HepG2 (cell line): ENCODE measurements at regions not wholly inside any gene's neighbourhood (a gene's known extent, or its start where the extent isn't known, plus 50 kb on each side); places are given as distances from the start of the nearest gene placed in this dataset.

ENCODE experiments used
- ATAC-seq: fragments of 200-7000 bp; cut with Tn5 transposase; 3 replicates; pipeline ENCODE4 v1.9.1; 2020; ENCODE audit warnings: mild to moderate bottlenecking, moderate library complexity
- BruUV-seq: library from RNA; stranded (reverse); fragments of 400-500 nt; replicated peaks from 2 replicates; lab custom pipeline; 2021; lab: Mats Ljungman, UMichigan
- CTCF ChIA-PET: fragments of 300-600 bp; formaldehyde crosslinking; extraction: SDS; loops from one replicate; lab custom pipeline; 2021; ENCODE audit warnings: low total read pairs, inconsistent platforms, low intra/inter-chr PET ratio; lab: Yijun Ruan, JAX
- POLR2A ChIA-PET: fragments of 350-600 bp; sonication (Branson Sonifier 250); formaldehyde crosslinking; loops from one replicate; lab custom pipeline; 2020; ENCODE audit warnings: antibody characterized with exemption, inconsistent platforms; lab: Yijun Ruan, JAX
- DNase-seq: peaks from one replicate; pipeline ENCODE4 v3.0.0-alpha.2; 2015; ENCODE audit warnings: low spot score
- FAIRE-seq: peaks from 3 replicates; lab custom pipeline; 2011; peaks lifted over from hg19 to GRCh38; lab: Jason Lieb, UNC
- H2AFZ ChIP-seq: one replicate; pipeline ENCODE4 v1.6.1; 2011; ENCODE audit warnings: low read length, inconsistent platforms
- H3K27ac ChIP-seq: fragments of 300-600 bp; 3 replicates; pipeline ENCODE4 v1.8.0; 2011; ENCODE audit warnings: mixed run types, mild to moderate bottlenecking, mixed read lengths, low read length, inconsistent platforms; ENCODE audit not compliant: insufficient read depth; ENCODE audit errors: extremely low read length
- H3K27me3 ChIP-seq, 2 experiments: fragments of 200-600 bp in 1 of 2; 2 replicates in 1 of 2; 3 replicates in 1 of 2; pipeline versions ENCODE4 v1.6.0 to v1.8.0; 2011; ENCODE audit warnings: low read length in 2 of 2, mild to moderate bottlenecking in 2 of 2, moderate library complexity in 2 of 2, inconsistent platforms in 1 of 2; ENCODE audit not compliant: insufficient read depth in 2 of 2, control insufficient read depth in 1 of 2
- H3K36me3 ChIP-seq, 2 experiments: fragments of 200-600 bp in 1 of 2; replicated peaks in 1 of 2; 2 replicates in 1 of 2; 3 replicates in 1 of 2; pipeline versions ENCODE4 v1.5.1 to v1.8.0; 2011; ENCODE audit warnings: low read length in 2 of 2, inconsistent platforms in 1 of 2; ENCODE audit not compliant: insufficient read depth in 2 of 2, control insufficient read depth in 1 of 2
- H3K4me1 ChIP-seq: 2 replicates; pipeline ENCODE4 v1.5.1; 2012; ENCODE audit warnings: low read length, inconsistent platforms; ENCODE audit not compliant: insufficient read depth
- H3K4me2 ChIP-seq: 2 replicates; pipeline ENCODE4 v1.6.0; 2011; ENCODE audit warnings: low read depth, low read length, inconsistent platforms
- H3K4me3 ChIP-seq, 3 experiments: fragments of 200-600 bp in 1 of 3; sonication (generic), shearing (Covaris generic) in 1 of 3; replicated peaks in 1 of 3; 2 replicates each; pipeline ENCODE4 v1.5.1; 2011 to 2016; ENCODE audit warnings: low read length in 3 of 3, inconsistent platforms in 2 of 3, low read depth in 2 of 3, mild to moderate bottlenecking in 2 of 3, control low read depth in 1 of 3, mixed read lengths in 1 of 3; ENCODE audit not compliant: insufficient read depth in 1 of 3
- H3K79me2 ChIP-seq: one replicate; pipeline ENCODE4 v1.6.1; 2011; ENCODE audit warnings: low read length, inconsistent platforms; ENCODE audit not compliant: insufficient read depth
- H3K9ac ChIP-seq: 2 replicates; pipeline ENCODE4 v1.6.0; 2011; ENCODE audit warnings: mild to moderate bottlenecking, low read depth, low read length, inconsistent platforms; ENCODE audit not compliant: insufficient read depth
- H3K9me3 ChIP-seq: 2 replicates; pipeline ENCODE4 v1.5.1; 2012; ENCODE audit warnings: mild to moderate bottlenecking, low read length
- H4K20me1 ChIP-seq: 2 replicates; pipeline ENCODE4 v1.6.0; 2011; ENCODE audit warnings: inconsistent platforms, mild to moderate bottlenecking, low read length, moderate library complexity; ENCODE audit not compliant: insufficient read depth
- ETV5 ChIP-seq: IDR thresholded peaks from 2 replicates; pipeline ENCODE4 v1.6.1; 2018; ENCODE audit warnings: missing biosample characterization, missing genetic modification reagents, inconsistent platforms, borderline replicate concordance
- EZH2 ChIP-seq: conservative IDR thresholded peaks from 2 replicates; pipeline ENCODE4 v1.6.1; 2012; ENCODE audit warnings: mild to moderate bottlenecking, low read depth, low read length, moderate library complexity
- ZNF713 ChIP-seq: sonication (generic); formaldehyde crosslinking; IDR thresholded peaks from 2 replicates; pipeline ENCODE4 v1.4.0; 2020; ENCODE audit warnings: mild to moderate bottlenecking, missing genetic modification reagents
- WGBS: methylation state at CpG from one replicate; pipeline ENCODE4 v1.1.6; 2017; ENCODE audit warnings: low lambda C conversion rate; 5-methylcytosine and 5-hydroxymethylcytosine counted together
- in situ Hi-C: cut with HindIII; loops from 2 replicates; pipeline ENCODE4 v1.10.0; 2017; ENCODE audit warnings: low pct_unique_long_range_greater_than_20kb; ENCODE audit not compliant: extremely low pct_ligation_motif_present
- intact Hi-C: fragments of 100-400 bp; cut with micrococcal nuclease; formaldehyde crosslinking; loops from one replicate; pipeline ENCODE4 v1.10.0; 2022; ENCODE audit not compliant: unreplicated experiment
- TF ChIP-seq, protein P1 (sequence below): sonication (generic); formaldehyde crosslinking; IDR thresholded peaks from 2 replicates; pipeline ENCODE4 v1.8.0; 2022; ENCODE audit warnings: mild to moderate bottlenecking, missing genetic modification reagents; ENCODE audit not compliant: insufficient replicate concordance
- TF ChIP-seq, protein P2 (sequence below): conservative IDR thresholded peaks from 2 replicates; pipeline ENCODE4 v1.6.1; 2018; ENCODE audit warnings: missing genetic modification reagents
- TF ChIP-seq, protein P3 (sequence below): sonication (generic); formaldehyde crosslinking; IDR thresholded peaks from 2 replicates; pipeline ENCODE4 v1.4.0; 2020; ENCODE audit warnings: mild to moderate bottlenecking, missing genetic modification reagents
- TF ChIP-seq, protein P4 (sequence below): sonication (generic); formaldehyde crosslinking; IDR thresholded peaks from 2 replicates; pipeline ENCODE4 v1.5.0; 2020; ENCODE audit warnings: missing genetic modification reagents

DNA sequence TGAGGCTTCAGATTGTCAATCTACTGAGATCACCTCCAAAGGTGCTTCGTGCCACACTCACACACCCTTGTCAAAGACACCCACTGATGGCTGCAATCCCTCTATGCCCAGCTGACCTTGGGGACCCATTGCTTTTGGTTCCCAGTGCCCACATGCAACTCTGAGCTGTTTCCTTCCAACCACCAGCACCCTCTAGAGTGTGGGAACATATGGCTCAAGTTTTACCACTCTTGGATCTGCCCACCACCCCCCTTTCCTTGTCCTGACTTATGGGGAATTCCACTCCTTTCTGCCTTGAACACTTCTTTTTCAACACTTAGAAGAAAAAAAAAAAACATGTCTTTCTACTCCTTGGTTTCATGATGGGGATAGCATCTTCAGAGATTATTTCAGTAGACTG lies 360.2 kb downstream of the ENC1 start:
- Histone ChIP-seq H2AFZ (no peak overlapping the region), H3K27ac (no peak overlapping the region), H4K20me1 (no peaks in the 10 kb centered on the region), H3K9me3 (no peaks in the 10 kb centered on the region), H3K4me2 (no peak overlapping the region), H3K36me3 (no peaks in the 10 kb centered on the region), H3K9ac (no peak overlapping the region), H3K4me3 (no peak overlapping the region), H3K4me1 (no peaks in the 10 kb centered on the region), H3K27me3 (peaks cover 0 to 5% of the 10 kb centered on the region in 2 experiments; a peak in 1 of 5 replicates), H3K79me2 (no peaks in the 10 kb centered on the region)
- TF ChIP-seq, protein P1, sequence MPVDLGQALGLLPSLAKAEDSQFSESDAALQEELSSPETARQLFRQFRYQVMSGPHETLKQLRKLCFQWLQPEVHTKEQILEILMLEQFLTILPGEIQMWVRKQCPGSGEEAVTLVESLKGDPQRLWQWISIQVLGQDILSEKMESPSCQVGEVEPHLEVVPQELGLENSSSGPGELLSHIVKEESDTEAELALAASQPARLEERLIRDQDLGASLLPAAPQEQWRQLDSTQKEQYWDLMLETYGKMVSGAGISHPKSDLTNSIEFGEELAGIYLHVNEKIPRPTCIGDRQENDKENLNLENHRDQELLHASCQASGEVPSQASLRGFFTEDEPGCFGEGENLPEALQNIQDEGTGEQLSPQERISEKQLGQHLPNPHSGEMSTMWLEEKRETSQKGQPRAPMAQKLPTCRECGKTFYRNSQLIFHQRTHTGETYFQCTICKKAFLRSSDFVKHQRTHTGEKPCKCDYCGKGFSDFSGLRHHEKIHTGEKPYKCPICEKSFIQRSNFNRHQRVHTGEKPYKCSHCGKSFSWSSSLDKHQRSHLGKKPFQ (CRISPR knock-in tag): no peak
- no peak for TF ChIP-seq EZH2
- TF ChIP-seq ETV5 (CRISPR knock-in tag): no peak
- TF ChIP-seq, protein P2, sequence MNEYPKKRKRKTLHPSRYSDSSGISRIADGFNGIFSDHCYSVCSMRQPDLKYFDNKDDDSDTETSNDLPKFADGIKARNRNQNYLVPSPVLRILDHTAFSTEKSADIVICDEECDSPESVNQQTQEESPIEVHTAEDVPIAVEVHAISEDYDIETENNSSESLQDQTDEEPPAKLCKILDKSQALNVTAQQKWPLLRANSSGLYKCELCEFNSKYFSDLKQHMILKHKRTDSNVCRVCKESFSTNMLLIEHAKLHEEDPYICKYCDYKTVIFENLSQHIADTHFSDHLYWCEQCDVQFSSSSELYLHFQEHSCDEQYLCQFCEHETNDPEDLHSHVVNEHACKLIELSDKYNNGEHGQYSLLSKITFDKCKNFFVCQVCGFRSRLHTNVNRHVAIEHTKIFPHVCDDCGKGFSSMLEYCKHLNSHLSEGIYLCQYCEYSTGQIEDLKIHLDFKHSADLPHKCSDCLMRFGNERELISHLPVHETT (CRISPR knock-in tag): no peak
- in situ Hi-C loops (no loop called here), intact Hi-C loops (no loop called here)
- 67% methylated on average over 1 of the region's 1 CpG for WGBS
- BruUV-seq: no TSS peak
- ChIA-PET POLR2A (no interaction called here), CTCF (no interaction called here)
- FAIRE-seq (no peak), ATAC-seq (no peak), DNase-seq (no peak)

DNA sequence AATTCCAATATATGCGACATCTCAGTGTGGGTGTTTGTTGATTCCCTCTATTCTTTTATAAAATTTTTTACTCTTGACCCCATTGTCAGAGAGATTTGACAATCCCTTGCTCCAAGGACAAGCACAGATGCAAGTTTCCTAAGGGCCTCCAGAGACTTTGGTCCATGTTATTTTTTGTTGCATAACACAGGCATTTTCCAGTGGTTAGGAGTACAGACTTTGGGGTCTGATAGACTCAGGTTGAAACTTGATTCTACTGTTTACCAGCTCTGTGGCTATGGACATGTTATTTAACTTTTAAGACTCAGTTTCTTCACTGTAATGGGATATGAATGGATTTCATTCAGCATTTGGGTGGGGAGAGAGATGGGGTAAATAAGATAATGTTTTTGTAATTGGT lies 361.3 kb downstream of the ENC1 start:
- FAIRE-seq (no peak), ATAC-seq (no peak), DNase-seq (no peak)
- in situ Hi-C loops (no loop called here), intact Hi-C loops (no loop called here)
- Histone ChIP-seq H3K27me3 (peaks cover 0 to 5% of the 10 kb centered on the region in 2 experiments; a peak in 1 of 5 replicates), H3K27ac (no peak overlapping the region), H3K9me3 (no peaks in the 10 kb centered on the region), H3K36me3 (no peaks in the 10 kb centered on the region), H3K4me3 (no peak overlapping the region), H3K4me1 (no peaks in the 10 kb centered on the region), H3K9ac (no peak overlapping the region), H4K20me1 (no peaks in the 10 kb centered on the region), H3K4me2 (no peak overlapping the region), H2AFZ (no peak overlapping the region), H3K79me2 (no peaks in the 10 kb centered on the region)
- ChIA-PET POLR2A (no interaction called here), CTCF (no interaction called here)
- TF ChIP-seq, protein P3, sequence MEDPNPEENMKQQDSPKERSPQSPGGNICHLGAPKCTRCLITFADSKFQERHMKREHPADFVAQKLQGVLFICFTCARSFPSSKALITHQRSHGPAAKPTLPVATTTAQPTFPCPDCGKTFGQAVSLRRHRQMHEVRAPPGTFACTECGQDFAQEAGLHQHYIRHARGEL (CRISPR knock-in tag): no peak
- TF ChIP-seq, protein P4, sequence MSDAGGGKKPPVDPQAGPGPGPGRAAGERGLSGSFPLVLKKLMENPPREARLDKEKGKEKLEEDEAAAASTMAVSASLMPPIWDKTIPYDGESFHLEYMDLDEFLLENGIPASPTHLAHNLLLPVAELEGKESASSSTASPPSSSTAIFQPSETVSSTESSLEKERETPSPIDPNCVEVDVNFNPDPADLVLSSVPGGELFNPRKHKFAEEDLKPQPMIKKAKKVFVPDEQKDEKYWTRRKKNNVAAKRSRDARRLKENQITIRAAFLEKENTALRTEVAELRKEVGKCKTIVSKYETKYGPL (CRISPR knock-in tag): 0 out of 2 replicates have a peak, but pooled peaks have one; percentile 52
- TF ChIP-seq ZNF713 (CRISPR knock-in tag): no peak
- no TSS peak for BruUV-seq
- 32% methylated on average over 1 of the region's 1 CpG for WGBS
